Thymus (tissue), 11 donors: ENCODE measurements at regions not wholly inside any gene's neighbourhood (a gene's known extent, or its start where the extent isn't known, plus 50 kb on each side); places are given as distances from the start of the nearest gene placed in this dataset.
"Not testable (repeated sequence)": the region's sequence is repeated elsewhere in the genome, so short reads cannot be mapped to it uniquely, and the experiment has no call there.

Experiments used
- DNase-seq, 9 donors: peaks; one replicate each; pipeline ENCODE4 v3.0.0-alpha.2; 2013; ENCODE audit warnings: low spot score in 9 of 9, low read depth in 6 of 9, missing footprints in 1 of 9
- H3K27ac ChIP-seq, 2 donors: one replicate each; pipeline ENCODE4 v1.5.1; 2013; ENCODE audit warnings: control low read depth in 1 of 2, low read depth in 1 of 2, low read length in 1 of 2, mild to moderate bottlenecking in 1 of 2, moderate library complexity in 1 of 2
- H3K27me3 ChIP-seq, 2 donors: one replicate each; pipeline ENCODE4 v1.5.1; 2013; ENCODE audit warnings: low read length in 1 of 2; ENCODE audit not compliant: control insufficient read depth in 2 of 2, insufficient read depth in 1 of 2
- H3K36me3 ChIP-seq, 2 donors: one replicate each; pipeline ENCODE4 v1.5.1; 2013; ENCODE audit warnings: low read length in 1 of 2, mild to moderate bottlenecking in 1 of 2, moderate library complexity in 1 of 2; ENCODE audit not compliant: control insufficient read depth in 2 of 2, insufficient read depth in 2 of 2
- H3K4me1 ChIP-seq, 2 donors: one replicate each; pipeline ENCODE4 v1.5.1; 2013; ENCODE audit warnings: low read length in 2 of 2; ENCODE audit not compliant: control insufficient read depth in 2 of 2, insufficient read depth in 2 of 2
- H3K4me3 ChIP-seq, 2 donors: one replicate each; pipeline ENCODE4 v1.5.1; 2013; ENCODE audit warnings: low read length in 2 of 2, control low read depth in 1 of 2, mild to moderate bottlenecking in 1 of 2
- H3K9me3 ChIP-seq, 2 donors: one replicate each; pipeline ENCODE4 v1.5.1; 2013; ENCODE audit warnings: low read length in 1 of 2, mild to moderate bottlenecking in 1 of 2; ENCODE audit not compliant: control insufficient read depth in 2 of 2, insufficient read depth in 1 of 2
- WGBS: extraction: QIAGEN DNeasy Blood & Tissue Kit; methylation state at CpG from one replicate; pipeline ENCODE4 v1.1.7; 2013; 5-methylcytosine and 5-hydroxymethylcytosine counted together
- donor health status: healthy.

GRCh38 chr1:66424530-66424929, 109.4 kb upstream of the SGIP1 start:
- not testable (repeated sequence) for H3K36me3 ChIP-seq, H3K9me3 ChIP-seq, H3K4me1 ChIP-seq, H3K27ac ChIP-seq, DNase-seq, H3K27me3 ChIP-seq, H3K4me3 ChIP-seq
- WGBS = 98% methylated on average over 2 of the region's 3 CpGs

GRCh38 chr1:66426239-66426853, 107.6 kb upstream of the SGIP1 start:
- no peaks in the 10 kb centered on the region for H3K4me1 ChIP-seq
- WGBS = 8% methylated on average over 4 of the region's 4 CpGs
- no peaks in the 10 kb centered on the region for H3K36me3 ChIP-seq
- H3K27me3 ChIP-seq = no peaks in the 10 kb centered on the region
- H3K9me3 ChIP-seq = no peaks in the 10 kb centered on the region
- H3K27ac ChIP-seq = no peak overlapping the region
- no peak overlapping the region for H3K4me3 ChIP-seq
- DNase-seq = no peak

DNA sequence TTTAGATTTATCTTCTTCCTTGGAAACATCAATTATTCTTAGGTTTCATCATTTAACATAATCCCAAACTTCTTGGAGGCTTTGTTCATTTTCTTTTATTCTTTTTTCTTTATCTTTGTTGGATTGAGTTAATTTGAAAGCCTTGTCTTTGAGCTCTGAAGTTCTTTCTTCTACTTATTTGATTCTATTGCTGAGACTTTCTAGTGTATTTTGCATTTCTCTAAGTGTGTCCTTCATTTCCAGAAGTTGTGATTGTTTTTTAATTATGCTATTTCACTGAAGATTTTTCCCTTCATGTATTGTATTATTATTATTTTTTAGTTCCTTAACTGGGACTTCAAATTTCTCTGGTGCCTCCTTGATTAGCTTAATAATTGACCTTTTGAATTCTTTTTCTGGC, 103.1 kb upstream of the SGIP1 start:
- DNase-seq, H3K27me3 ChIP-seq, H3K36me3 ChIP-seq, H3K27ac ChIP-seq, H3K9me3 ChIP-seq, H3K4me1 ChIP-seq, H3K4me3 ChIP-seq: not testable (repeated sequence)

- no peaks in the 10 kb centered on the region for H3K4me1 ChIP-seq
- H3K4me3 ChIP-seq = no peak overlapping the region
- no peak for DNase-seq
- H3K27me3 ChIP-seq = no peaks in the 10 kb centered on the region
- no peaks in the 10 kb centered on the region for H3K36me3 ChIP-seq
- H3K9me3 ChIP-seq = peaks cover 0 to 5% of the 10 kb centered on the region in 2 donors
- WGBS = 98% methylated on average over 2 of the region's 2 CpGs
- no peak overlapping the region for H3K27ac ChIP-seq
Measured at GRCh38 chr1:66431999-66432398, 102.0 kb upstream of the SGIP1 start.

GRCh38 chr1:66433611-66434010, 100.3 kb upstream of the SGIP1 start:
- Histone ChIP-seq H3K4me1 (no peaks in the 10 kb centered on the region), H3K36me3 (no peaks in the 10 kb centered on the region), H3K27me3 (no peaks in the 10 kb centered on the region), H3K27ac (no peak overlapping the region), H3K4me3 (no peak overlapping the region), H3K9me3 (peaks cover 0 to 5% of the 10 kb centered on the region in 2 donors)
- DNase-seq = no peak

GRCh38 chr1:66434096-66434495, 99.9 kb upstream of the SGIP1 start:
- H3K4me3 ChIP-seq = no peak overlapping the region
- no peak for DNase-seq
- peaks cover 0 to 5% of the 10 kb centered on the region in 2 donors for H3K9me3 ChIP-seq
- WGBS = 97% methylated on average over 2 of the region's 2 CpGs
- H3K4me1 ChIP-seq = no peaks in the 10 kb centered on the region
- no peaks in the 10 kb centered on the region for H3K36me3 ChIP-seq
- no peak overlapping the region for H3K27ac ChIP-seq
- H3K27me3 ChIP-seq = no peaks in the 10 kb centered on the region

DNA sequence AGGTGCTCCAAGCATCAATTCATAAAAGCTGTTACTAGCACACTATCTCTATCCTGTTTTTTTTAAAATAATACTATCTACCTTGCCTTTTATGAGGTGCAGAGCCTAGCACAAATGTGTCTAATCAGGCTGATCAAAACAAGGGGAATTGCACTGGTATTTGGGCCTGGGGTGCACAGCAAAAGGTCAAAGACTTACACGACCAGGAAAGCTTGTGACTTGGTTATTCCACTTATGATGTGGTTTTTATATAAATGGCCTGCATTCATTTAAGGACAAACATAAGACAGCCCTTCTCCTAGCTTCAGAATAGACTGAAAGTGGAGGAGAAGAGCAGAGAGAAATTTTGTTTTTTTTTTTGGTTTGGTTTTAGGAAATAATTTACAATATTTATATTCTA, 98.4 kb upstream of the SGIP1 start:
- H3K4me1 ChIP-seq = no peaks in the 10 kb centered on the region
- peaks cover 0 to 5% of the 10 kb centered on the region in 2 donors for H3K9me3 ChIP-seq
- DNase-seq = no peak
- no peaks in the 10 kb centered on the region for H3K27me3 ChIP-seq
- WGBS = 69% methylated on average over 1 of the region's 1 CpG
- no peak overlapping the region for H3K27ac ChIP-seq
- H3K4me3 ChIP-seq = no peak overlapping the region
- no peaks in the 10 kb centered on the region for H3K36me3 ChIP-seq

GRCh38 chr1:66436378-66437135, 97.4 kb upstream of the SGIP1 start:
- no peak overlapping the region for H3K27ac ChIP-seq
- no peaks in the 10 kb centered on the region for H3K4me1 ChIP-seq
- no peaks in the 10 kb centered on the region for H3K27me3 ChIP-seq
- H3K9me3 ChIP-seq = peaks cover 0 to 5% of the 10 kb centered on the region in 2 donors
- 76% methylated on average over 4 of the region's 4 CpGs for WGBS
- DNase-seq = peak in 2 of 9 donors; percentile 11 to 47
- H3K4me3 ChIP-seq = no peak overlapping the region
- H3K36me3 ChIP-seq = no peaks in the 10 kb centered on the region

DNA sequence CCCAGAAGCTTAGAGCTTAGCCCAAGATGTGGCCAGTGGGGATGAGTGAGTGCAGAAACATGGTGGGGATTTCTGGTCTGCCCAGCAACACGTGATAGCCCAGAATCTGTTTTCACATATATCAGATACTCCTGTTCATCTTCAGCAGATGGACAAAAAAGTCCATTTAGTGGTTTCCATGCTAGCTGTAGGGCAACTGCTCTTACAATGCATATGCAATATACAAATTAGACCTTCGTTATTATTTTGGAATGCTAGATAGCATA, 96.9 kb upstream of the SGIP1 start:
- Histone ChIP-seq H3K27me3 (no peaks in the 10 kb centered on the region), H3K4me3 (no peak overlapping the region), H3K27ac (no peak overlapping the region), H3K9me3 (peaks cover 0 to under 1% of the 10 kb centered on the region in 2 donors), H3K4me1 (no peaks in the 10 kb centered on the region), H3K36me3 (no peaks in the 10 kb centered on the region)
- DNase-seq = no peak
- 97% methylated on average over 2 of the region's 2 CpGs for WGBS
